HepG2 (cell line): ENCODE measurements at regions not wholly inside any gene's neighbourhood (a gene's known extent, or its start where the extent isn't known, plus 50 kb on each side); places are given as distances from the start of the nearest gene placed in this dataset.

Experiments
- ATAC-seq: fragments of 200-7000 bp; cut with Tn5 transposase; 3 replicates; pipeline ENCODE4 v1.9.1; 2020; ENCODE audit warnings: mild to moderate bottlenecking, moderate library complexity
- BruUV-seq: library from RNA; stranded (reverse); fragments of 400-500 nt; replicated peaks from 2 replicates; lab custom pipeline; 2021; lab: Mats Ljungman, UMichigan
- CTCF ChIA-PET: fragments of 300-600 bp; formaldehyde crosslinking; extraction: SDS; loops from one replicate; lab custom pipeline; 2021; ENCODE audit warnings: low total read pairs, inconsistent platforms, low intra/inter-chr PET ratio; lab: Yijun Ruan, JAX
- POLR2A ChIA-PET: fragments of 350-600 bp; sonication (Branson Sonifier 250); formaldehyde crosslinking; loops from one replicate; lab custom pipeline; 2020; ENCODE audit warnings: antibody characterized with exemption, inconsistent platforms; lab: Yijun Ruan, JAX
- DNase-seq: peaks from one replicate; pipeline ENCODE4 v3.0.0-alpha.2; 2015; ENCODE audit warnings: low spot score
- FAIRE-seq: peaks from 3 replicates; lab custom pipeline; 2011; peaks lifted over from hg19 to GRCh38; lab: Jason Lieb, UNC
- H2AFZ ChIP-seq: one replicate; pipeline ENCODE4 v1.6.1; 2011; ENCODE audit warnings: low read length, inconsistent platforms
- H3K27ac ChIP-seq: fragments of 300-600 bp; 3 replicates; pipeline ENCODE4 v1.8.0; 2011; ENCODE audit warnings: mixed run types, mild to moderate bottlenecking, mixed read lengths, low read length, inconsistent platforms; ENCODE audit not compliant: insufficient read depth; ENCODE audit errors: extremely low read length
- H3K27me3 ChIP-seq, 2 experiments: fragments of 200-600 bp in 1 of 2; 2 replicates in 1 of 2; 3 replicates in 1 of 2; pipeline versions ENCODE4 v1.6.0 to v1.8.0; 2011; ENCODE audit warnings: low read length in 2 of 2, mild to moderate bottlenecking in 2 of 2, moderate library complexity in 2 of 2, inconsistent platforms in 1 of 2; ENCODE audit not compliant: insufficient read depth in 2 of 2, control insufficient read depth in 1 of 2
- H3K36me3 ChIP-seq, 2 experiments: fragments of 200-600 bp in 1 of 2; replicated peaks in 1 of 2; 2 replicates in 1 of 2; 3 replicates in 1 of 2; pipeline versions ENCODE4 v1.5.1 to v1.8.0; 2011; ENCODE audit warnings: low read length in 2 of 2, inconsistent platforms in 1 of 2; ENCODE audit not compliant: insufficient read depth in 2 of 2, control insufficient read depth in 1 of 2
- H3K4me1 ChIP-seq: 2 replicates; pipeline ENCODE4 v1.5.1; 2012; ENCODE audit warnings: low read length, inconsistent platforms; ENCODE audit not compliant: insufficient read depth
- H3K4me2 ChIP-seq: 2 replicates; pipeline ENCODE4 v1.6.0; 2011; ENCODE audit warnings: low read depth, low read length, inconsistent platforms
- H3K4me3 ChIP-seq, 3 experiments: fragments of 200-600 bp in 1 of 3; sonication (generic), shearing (Covaris generic) in 1 of 3; replicated peaks in 1 of 3; 2 replicates each; pipeline ENCODE4 v1.5.1; 2011 to 2016; ENCODE audit warnings: low read length in 3 of 3, inconsistent platforms in 2 of 3, low read depth in 2 of 3, mild to moderate bottlenecking in 2 of 3, control low read depth in 1 of 3, mixed read lengths in 1 of 3; ENCODE audit not compliant: insufficient read depth in 1 of 3
- H3K79me2 ChIP-seq: one replicate; pipeline ENCODE4 v1.6.1; 2011; ENCODE audit warnings: low read length, inconsistent platforms; ENCODE audit not compliant: insufficient read depth
- H3K9ac ChIP-seq: 2 replicates; pipeline ENCODE4 v1.6.0; 2011; ENCODE audit warnings: mild to moderate bottlenecking, low read depth, low read length, inconsistent platforms; ENCODE audit not compliant: insufficient read depth
- H3K9me3 ChIP-seq: 2 replicates; pipeline ENCODE4 v1.5.1; 2012; ENCODE audit warnings: mild to moderate bottlenecking, low read length
- H4K20me1 ChIP-seq: 2 replicates; pipeline ENCODE4 v1.6.0; 2011; ENCODE audit warnings: inconsistent platforms, mild to moderate bottlenecking, low read length, moderate library complexity; ENCODE audit not compliant: insufficient read depth
- BCL6 ChIP-seq: IDR thresholded peaks from 2 replicates; pipeline ENCODE4 v1.6.1; 2016; ENCODE audit warnings: missing genetic modification reagents, missing compliant biosample characterization
- ESRRA ChIP-seq: sonication (generic); formaldehyde crosslinking; IDR thresholded peaks from 2 replicates; pipeline ENCODE4 v1.5.1; 2020; ENCODE audit warnings: mild to moderate bottlenecking, low read depth, missing genetic modification reagents
- GABPA ChIP-seq, 2 experiments: IDR thresholded peaks; 2 replicates each; pipeline ENCODE4 v1.6.1; 2011 to 2016; ENCODE audit warnings: low read depth in 2 of 2, low read length in 1 of 2, missing biosample characterization in 1 of 2, missing genetic modification characterization in 1 of 2
- HNRNPL ChIP-seq: fragments of 200-400 bp; formaldehyde crosslinking; IDR thresholded peaks from 2 replicates; pipeline ENCODE4 v1.6.1; 2017; ENCODE audit warnings: mild to moderate bottlenecking, low read depth, low read length
- SOX6 ChIP-seq, 2 experiments: fragments of 450-650 bp in 1 of 2; sonication (generic) in 1 of 2; formaldehyde crosslinking in 1 of 2; IDR thresholded peaks; 2 replicates each; pipeline versions ENCODE4 v1.4.0 to v1.6.1; 2017 to 2020; ENCODE audit warnings: antibody characterized with exemption in 1 of 2, mild to moderate bottlenecking in 1 of 2, missing genetic modification reagents in 1 of 2
- ZNF333 ChIP-seq: sonication (generic); formaldehyde crosslinking; IDR thresholded peaks from 2 replicates; pipeline ENCODE4 v1.4.0; 2020; ENCODE audit warnings: mild to moderate bottlenecking, missing genetic modification reagents, borderline replicate concordance
- ZNF34 ChIP-seq: sonication (generic); formaldehyde crosslinking; IDR thresholded peaks from 2 replicates; pipeline ENCODE4 v1.4.0; 2020; ENCODE audit warnings: mild to moderate bottlenecking, missing genetic modification reagents, borderline replicate concordance
- ZNF850 ChIP-seq: sonication (generic); formaldehyde crosslinking; conservative IDR thresholded peaks from 2 replicates; pipeline ENCODE4 v1.9.0; 2021; ENCODE audit warnings: mild to moderate bottlenecking, missing genetic modification reagents
- WGBS: methylation state at CpG from one replicate; pipeline ENCODE4 v1.1.6; 2017; ENCODE audit warnings: low lambda C conversion rate; 5-methylcytosine and 5-hydroxymethylcytosine counted together
- in situ Hi-C: cut with HindIII; loops from 2 replicates; pipeline ENCODE4 v1.10.0; 2017; ENCODE audit warnings: low pct_unique_long_range_greater_than_20kb; ENCODE audit not compliant: extremely low pct_ligation_motif_present
- intact Hi-C: fragments of 100-400 bp; cut with micrococcal nuclease; formaldehyde crosslinking; loops from one replicate; pipeline ENCODE4 v1.10.0; 2022; ENCODE audit not compliant: unreplicated experiment
- TF ChIP-seq, protein P1 (sequence below): sonication (generic); formaldehyde crosslinking; IDR thresholded peaks from 2 replicates; pipeline ENCODE4 v1.4.0; 2020; ENCODE audit warnings: missing genetic modification reagents, borderline replicate concordance
- TF ChIP-seq, protein P2 (sequence below): sonication (generic); formaldehyde crosslinking; IDR thresholded peaks from 2 replicates; pipeline ENCODE4 v1.8.1; 2023; ENCODE audit warnings: missing genetic modification reagents, inconsistent platforms, borderline replicate concordance
- TF ChIP-seq, protein P3 (sequence below): sonication (generic); formaldehyde crosslinking; IDR thresholded peaks from 2 replicates; pipeline ENCODE4 v1.5.1; 2020; ENCODE audit warnings: missing genetic modification reagents, mild to moderate bottlenecking, borderline replicate concordance
- TF ChIP-seq, protein P4 (sequence below): sonication (generic); formaldehyde crosslinking; IDR thresholded peaks from 2 replicates; pipeline ENCODE4 v1.4.0; 2020; ENCODE audit warnings: missing genetic modification reagents

DNA sequence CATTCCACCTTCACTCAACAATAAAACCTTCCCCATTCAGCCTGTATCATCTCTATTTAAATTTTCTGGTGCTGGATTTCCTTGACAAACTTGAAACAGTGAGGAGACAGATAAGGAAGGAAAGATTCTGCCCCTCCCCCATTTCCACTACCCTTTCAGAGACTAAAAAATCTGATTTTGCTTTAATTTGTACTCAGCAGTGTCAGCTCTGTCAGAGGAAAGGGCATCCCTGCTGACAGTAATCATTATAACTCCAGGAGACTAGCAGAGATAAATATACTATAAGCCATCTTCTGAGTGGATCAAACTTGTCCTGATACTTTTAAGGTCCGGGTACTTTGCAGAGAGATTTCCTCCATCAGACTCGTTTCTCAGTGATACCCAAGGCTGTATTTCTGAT, 155.6 kb downstream of the SAMD5 start:
- ChIA-PET POLR2A (interaction anchor here (0.7 kb wide), 1 partner anchor 141 kb away, joined by 3 read pairs; no protein-coding TSS in a partner anchor), CTCF (no interaction called here)
- Histone ChIP-seq H3K27ac (no peak overlapping the region), H2AFZ (no peak overlapping the region), H3K27me3 (no peaks in the 10 kb centered on the region), H3K4me3 (no peak overlapping the region), H3K4me2 (no peak overlapping the region), H3K36me3 (no peaks in the 10 kb centered on the region), H3K9me3 (no peaks in the 10 kb centered on the region), H3K9ac (no peak overlapping the region), H3K4me1 (no peaks in the 10 kb centered on the region), H3K79me2 (no peaks in the 10 kb centered on the region), H4K20me1 (no peaks in the 10 kb centered on the region)
- no peak for FAIRE-seq
- intact Hi-C loops = no loop called here
- no TSS peak for BruUV-seq
- WGBS = 41% methylated on average over 2 of the region's 2 CpGs
- TF ChIP-seq, protein P1, sequence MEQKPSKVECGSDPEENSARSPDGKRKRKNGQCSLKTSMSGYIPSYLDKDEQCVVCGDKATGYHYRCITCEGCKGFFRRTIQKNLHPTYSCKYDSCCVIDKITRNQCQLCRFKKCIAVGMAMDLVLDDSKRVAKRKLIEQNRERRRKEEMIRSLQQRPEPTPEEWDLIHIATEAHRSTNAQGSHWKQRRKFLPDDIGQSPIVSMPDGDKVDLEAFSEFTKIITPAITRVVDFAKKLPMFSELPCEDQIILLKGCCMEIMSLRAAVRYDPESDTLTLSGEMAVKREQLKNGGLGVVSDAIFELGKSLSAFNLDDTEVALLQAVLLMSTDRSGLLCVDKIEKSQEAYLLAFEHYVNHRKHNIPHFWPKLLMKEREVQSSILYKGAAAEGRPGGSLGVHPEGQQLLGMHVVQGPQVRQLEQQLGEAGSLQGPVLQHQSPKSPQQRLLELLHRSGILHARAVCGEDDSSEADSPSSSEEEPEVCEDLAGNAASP (CRISPR knock-in tag) = no peak
- TF ChIP-seq, protein P2, sequence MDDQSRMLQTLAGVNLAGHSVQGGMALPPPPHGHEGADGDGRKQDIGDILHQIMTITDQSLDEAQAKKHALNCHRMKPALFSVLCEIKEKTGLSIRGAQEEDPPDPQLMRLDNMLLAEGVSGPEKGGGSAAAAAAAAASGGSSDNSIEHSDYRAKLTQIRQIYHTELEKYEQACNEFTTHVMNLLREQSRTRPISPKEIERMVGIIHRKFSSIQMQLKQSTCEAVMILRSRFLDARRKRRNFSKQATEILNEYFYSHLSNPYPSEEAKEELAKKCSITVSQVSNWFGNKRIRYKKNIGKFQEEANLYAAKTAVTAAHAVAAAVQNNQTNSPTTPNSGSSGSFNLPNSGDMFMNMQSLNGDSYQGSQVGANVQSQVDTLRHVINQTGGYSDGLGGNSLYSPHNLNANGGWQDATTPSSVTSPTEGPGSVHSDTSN (CRISPR knock-in tag) = no peak
- TF ChIP-seq HNRNPL (no peak), ZNF333 (CRISPR knock-in tag) (no peak), ZNF850 (CRISPR knock-in tag) (no peak), GABPA (IDR thresholded peaks at IDR 0.05; ENCODE audit: low read depth, low read length) (no peak), GABPA (CRISPR knock-in tag; IDR thresholded peaks at IDR 0.05; ENCODE audit: low read depth) (no peak), SOX6 (IDR thresholded peaks at IDR 0.05) (no peak), SOX6 (CRISPR knock-in tag; IDR thresholded peaks at IDR 0.05) (no peak), BCL6 (CRISPR knock-in tag) (no peak), ZNF34 (CRISPR knock-in tag) (no peak), ESRRA (no peak)
- TF ChIP-seq, protein P3, sequence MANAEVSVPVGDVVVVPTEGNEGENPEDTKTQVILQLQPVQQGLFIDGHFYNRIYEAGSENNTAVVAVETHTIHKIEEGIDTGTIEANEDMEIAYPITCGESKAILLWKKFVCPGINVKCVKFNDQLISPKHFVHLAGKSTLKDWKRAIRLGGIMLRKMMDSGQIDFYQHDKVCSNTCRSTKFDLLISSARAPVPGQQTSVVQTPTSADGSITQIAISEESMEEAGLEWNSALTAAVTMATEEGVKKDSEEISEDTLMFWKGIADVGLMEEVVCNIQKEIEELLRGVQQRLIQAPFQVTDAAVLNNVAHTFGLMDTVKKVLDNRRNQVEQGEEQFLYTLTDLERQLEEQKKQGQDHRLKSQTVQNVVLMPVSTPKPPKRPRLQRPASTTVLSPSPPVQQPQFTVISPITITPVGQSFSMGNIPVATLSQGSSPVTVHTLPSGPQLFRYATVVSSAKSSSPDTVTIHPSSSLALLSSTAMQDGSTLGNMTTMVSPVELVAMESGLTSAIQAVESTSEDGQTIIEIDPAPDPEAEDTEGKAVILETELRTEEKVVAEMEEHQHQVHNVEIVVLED (CRISPR knock-in tag) = no peak
- TF ChIP-seq, protein P4, sequence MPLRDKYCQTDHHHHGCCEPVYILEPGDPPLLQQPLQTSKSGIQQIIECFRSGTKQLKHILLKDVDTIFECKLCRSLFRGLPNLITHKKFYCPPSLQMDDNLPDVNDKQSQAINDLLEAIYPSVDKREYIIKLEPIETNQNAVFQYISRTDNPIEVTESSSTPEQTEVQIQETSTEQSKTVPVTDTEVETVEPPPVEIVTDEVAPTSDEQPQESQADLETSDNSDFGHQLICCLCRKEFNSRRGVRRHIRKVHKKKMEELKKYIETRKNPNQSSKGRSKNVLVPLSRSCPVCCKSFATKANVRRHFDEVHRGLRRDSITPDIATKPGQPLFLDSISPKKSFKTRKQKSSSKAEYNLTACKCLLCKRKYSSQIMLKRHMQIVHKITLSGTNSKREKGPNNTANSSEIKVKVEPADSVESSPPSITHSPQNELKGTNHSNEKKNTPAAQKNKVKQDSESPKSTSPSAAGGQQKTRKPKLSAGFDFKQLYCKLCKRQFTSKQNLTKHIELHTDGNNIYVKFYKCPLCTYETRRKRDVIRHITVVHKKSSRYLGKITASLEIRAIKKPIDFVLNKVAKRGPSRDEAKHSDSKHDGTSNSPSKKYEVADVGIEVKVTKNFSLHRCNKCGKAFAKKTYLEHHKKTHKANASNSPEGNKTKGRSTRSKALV (CRISPR knock-in tag) = no peak
- ATAC-seq = no peak
- no peak for DNase-seq
- in situ Hi-C loops = no loop called here
